Activated CD8-positive, alpha-beta memory T cell treated with anti-CD3 and anti-CD28 coated beads for 1 hour (primary cell): ENCODE measurements at regions not wholly inside any gene's neighbourhood (a gene's known extent, or its start where the extent isn't known, plus 50 kb on each side); places are given as distances from the start of the nearest gene placed in this dataset.

ENCODE experiments used
- DNase-seq, 2 donors: peaks; one replicate each; pipeline ENCODE4 v3.0.0-alpha.2; 2020; ENCODE audit warnings: low read depth in 1 of 2; ENCODE audit errors: extremely low read depth in 1 of 2

DNA sequence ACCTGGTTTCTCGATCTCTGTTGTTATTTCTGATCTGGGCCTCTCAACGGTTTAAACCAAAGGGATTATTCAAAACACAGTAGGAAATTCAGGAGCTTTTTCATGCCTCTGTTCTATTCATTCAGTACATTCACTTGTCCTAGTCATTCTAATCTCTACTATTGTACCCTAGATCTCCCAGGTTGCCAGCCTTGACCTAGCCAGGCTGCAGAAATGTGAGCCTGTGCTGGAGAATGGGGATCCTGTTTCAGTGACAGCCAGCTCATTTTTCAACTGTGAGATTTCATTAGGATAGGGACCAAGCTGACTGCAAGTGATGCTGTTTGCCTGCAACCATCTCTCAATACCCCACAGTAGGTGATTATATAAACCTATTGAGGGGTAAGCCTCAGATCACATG is 186.2 kb downstream of the CMPK2 start:
- DNase-seq = no peak

DNA sequence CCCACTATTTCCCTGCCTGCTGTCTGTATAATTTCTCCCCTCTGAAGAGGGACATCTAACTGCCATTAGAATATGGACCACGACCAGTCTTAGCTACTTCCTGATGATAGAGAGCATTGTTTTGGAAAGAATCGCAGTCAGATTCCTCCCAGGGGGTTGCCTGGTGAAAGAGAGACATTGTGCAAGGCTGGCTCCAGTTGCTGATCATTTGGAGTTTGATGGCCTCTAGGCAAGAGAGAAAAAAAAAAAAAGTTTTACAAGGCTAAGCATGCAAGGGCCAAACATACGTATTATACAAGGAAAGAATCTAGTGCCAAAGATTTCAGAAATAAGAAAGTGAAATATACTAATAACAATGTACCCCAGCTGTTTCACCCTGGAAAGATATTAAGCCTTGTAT is 182.2 kb downstream of the CMPK2 start:
- no peak for DNase-seq

DNA sequence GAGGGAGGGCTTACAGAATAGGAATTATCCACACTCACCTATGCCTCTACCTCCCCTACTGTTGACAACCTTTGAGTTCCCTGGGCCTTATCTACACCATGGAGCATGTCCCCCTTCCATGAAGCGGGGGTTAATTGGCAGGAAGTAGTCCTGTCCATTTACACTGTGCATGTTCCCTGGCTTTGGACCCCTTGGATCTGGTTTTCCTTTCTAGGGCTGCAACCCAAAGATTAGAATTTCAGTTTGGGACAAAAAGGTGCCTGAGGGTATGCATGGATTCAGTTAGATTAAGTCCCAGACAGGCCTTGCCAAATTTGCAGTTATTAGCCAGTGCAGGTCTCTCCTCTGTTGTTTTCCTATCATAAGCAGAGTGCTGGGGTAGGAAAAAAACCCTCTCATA is 180.3 kb downstream of the CMPK2 start:
- DNase-seq = no peak

DNA sequence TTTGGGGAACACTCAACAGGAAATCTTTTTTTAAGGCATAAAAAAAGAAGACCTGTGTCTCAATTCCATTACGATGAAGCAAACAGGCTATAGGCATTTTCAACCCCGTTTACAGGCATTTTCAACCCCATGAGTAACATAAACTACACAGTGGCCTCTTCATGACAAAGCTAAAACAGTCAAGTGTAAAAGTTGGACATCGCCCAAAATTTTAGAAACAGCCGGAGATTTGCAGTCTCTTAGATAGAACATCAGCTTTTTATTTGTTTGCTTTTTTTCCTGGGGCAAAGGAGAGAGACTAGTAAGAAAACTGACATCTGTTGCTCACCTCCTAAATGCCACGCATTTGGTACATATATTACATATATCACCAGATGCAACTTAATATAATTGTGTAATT is 173.7 kb downstream of the CMPK2 start:
- DNase-seq = no peak

DNA sequence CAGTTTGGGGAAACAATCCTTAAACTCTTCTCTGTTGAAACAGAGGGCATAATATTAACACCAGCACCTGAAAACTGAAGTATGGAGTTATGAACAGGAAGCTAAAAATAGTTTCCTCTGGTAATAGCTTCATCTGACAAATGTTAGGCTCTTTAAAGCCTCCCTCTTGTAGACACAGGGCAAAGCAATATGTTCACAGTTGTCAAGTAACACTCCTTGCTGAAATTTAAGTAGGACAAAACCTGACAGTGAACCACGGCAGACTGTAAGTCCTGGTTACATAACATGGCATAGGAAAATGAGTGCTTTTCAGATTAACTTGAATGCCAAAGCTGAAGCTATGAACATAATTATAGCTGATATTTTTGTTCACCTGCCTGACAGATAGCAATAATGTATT is 172.9 kb downstream of the CMPK2 start:
- no peak for DNase-seq

DNA sequence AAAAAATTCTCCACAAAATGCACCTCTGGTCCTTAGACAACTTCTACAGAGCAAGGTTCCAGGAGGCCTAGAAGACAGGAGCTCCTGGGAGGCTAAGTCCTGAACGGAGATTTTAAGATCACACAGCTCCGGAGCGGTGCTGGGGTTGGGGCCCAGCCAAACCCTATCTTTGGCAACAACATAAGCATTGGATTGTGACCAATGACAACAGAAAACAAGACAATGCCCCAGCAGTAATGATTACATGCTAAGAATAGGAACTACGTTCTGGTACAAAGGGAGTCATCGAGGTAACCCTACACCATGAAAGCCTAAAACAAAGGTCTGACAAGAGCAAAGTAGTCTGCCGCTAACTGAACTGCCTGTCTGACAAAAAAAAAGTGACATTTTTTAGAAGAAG is 171.2 kb downstream of the CMPK2 start:
- DNase-seq = no peak

DNA sequence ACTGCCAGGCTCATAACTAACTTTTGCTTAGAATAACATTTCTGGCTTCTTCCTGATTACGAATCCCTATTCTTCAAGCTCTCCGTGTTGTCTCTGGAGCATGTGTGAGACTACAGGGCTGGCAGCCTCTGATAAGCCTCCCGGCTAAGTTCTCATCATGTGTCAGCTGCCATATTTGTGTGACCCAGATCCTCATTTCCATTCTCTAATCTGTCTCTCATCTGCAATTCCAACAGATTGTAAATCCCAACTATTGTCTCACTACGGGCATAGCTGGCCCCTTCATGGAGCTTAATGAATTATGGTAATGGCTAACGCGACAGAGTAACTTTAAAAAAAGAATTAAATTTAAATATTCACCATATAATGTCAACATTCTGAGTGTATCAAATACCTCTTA is 165.4 kb downstream of the CMPK2 start:
- no peak for DNase-seq

DNA sequence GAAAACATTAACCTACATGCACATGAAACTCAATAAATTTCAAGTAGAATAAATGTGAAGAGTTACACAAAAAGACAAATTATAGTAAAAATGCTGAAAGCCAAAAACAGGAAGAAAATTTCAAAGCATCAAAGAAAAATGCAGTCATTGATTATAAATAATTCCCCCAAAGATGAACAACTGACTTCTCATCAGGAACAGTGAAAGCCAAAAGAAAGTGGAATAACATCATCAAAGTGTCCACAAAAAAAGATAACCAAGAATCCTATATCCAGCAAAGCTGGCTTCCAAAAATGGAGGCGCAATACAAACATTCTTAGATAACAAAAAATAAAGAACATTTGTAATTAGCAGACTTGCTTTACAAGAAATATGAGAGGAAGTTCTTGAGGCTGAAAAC is 161.6 kb downstream of the CMPK2 start:
- DNase-seq = no peak

DNA sequence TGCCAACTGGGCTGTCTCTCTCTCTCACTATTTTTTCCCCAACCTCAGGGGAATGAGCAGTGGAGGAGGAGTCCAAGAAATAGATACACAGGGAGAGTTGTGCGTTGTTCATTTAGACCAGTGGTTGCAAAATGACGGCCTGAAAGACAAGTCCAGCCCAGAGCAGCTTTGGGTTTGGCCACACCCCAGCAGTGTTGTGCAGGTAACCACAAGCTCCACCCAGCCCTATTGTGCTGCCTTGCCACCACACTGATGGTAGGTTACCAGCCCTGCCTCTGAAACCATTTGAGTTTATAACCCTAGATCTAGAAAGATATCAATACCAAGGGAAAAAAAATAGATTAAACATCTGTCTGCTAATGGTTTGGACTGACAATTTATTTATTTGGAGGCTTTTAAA is 144.3 kb downstream of the CMPK2 start:
- no peak for DNase-seq

DNA sequence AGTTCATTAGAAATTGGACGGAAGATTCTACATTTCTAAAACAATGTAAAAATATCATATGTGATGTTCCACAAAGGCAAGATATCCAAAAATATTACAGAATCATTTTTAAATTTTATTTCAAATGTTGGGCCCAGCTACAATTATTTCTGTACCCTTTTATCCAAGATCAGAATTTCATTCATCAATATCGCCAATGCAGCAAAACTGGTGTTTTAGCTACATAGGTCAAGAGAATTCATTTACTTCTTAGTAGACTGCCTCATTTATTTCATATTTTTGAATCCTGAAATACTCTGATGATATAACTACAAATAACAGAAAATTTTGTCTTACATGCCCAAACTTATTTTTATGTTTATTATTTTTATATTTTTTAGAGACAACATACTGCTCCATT is 143.1 kb downstream of the CMPK2 start:
- DNase-seq = no peak

DNA sequence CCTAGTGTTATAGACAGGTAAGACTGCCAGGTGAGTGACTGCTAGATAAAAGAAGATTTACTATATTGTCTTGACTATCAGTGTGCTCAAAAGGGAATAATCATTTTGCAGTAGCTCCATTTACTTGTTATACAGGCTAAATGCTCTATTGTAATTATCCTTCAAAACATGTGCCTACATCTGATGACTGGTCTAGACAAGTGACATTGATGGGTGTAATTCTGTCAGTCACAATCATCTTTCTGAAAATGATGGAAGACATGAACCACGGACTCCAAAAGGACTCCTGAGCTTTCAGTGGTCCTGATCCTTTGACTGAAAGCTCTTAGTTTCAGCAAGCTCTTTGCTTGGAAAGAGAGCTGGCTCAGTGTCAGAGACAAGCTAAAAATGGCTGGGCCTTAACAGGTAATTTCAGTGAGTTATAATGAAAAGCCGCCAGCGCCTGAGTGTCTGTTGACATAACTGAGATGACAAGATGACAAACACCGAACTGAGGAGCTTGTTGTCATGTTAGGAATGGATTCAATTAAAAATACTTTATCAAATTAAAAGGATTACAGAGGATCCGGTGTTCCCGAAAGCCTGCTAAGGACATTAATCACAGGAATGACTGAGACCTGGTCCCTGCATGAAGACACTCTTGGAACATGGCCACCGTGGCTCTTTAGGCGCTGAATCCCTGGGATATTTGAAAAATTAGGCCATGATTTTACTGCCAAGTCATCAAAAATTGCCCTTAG is 141.7 kb downstream of the CMPK2 start:
- no peak for DNase-seq

DNA sequence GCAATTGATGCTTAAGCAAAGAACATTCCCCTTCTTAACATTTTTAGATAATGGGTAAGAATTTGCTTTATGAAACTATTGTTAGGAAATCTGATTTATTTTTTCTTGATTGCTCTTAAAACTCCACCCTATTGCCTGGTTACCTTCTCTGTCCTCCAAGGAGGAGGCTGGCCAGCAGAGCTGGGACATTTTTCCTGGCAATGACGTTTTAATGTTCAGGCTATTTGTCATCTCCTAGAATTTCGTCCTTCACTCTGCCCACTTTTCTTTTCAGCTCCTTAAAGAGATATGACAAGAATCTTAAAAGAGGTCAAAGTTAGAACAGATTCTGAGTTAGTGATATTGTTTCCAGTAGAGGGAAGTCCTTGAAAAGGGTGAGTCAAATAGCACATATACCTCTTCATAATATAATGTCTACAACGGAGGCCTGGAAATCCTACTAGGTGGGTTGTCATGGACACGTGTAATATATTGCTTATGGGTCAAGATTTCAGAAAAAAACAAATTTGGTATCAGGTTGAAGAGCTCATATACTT is 141.0 kb downstream of the CMPK2 start:
- DNase-seq = no peak

DNA sequence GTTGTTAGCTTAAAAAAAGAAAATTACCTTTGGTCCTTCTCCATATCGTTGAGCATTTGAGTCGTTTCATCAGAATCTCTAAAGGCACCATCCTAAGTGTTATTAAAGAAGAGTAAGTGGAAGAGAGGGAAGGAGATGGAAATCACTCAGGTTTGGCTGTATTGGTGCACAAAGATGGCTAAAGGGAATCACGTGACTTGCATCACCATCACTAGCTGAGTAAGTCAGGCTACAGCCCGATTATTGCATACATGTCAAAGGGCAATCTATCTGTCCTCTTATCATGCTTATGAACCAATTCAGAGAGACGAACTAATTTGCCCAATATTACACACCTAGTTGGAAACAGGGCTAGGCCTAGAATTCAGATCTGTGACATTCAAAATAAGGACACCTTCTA is 137.6 kb downstream of the CMPK2 start:
- DNase-seq = no peak

DNA sequence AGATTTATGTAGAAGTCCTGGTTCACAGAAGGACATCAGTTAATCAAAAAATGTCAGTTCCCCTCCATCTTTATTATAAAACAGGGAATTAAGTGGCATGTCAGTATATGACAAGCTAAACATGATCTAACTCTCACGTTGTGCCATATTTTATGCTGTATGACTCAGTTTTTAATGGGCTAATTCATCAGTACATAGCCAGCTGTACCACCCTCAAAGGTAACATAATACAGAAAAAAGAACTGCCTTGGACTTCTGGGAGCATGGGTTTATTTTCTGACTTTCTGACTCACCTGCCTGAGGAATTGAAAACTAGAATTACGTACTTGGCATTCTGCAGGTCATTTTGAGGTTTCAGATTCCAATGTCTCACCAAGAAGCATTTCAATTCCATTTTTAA is 135.7 kb downstream of the CMPK2 start:
- no peak for DNase-seq

DNA sequence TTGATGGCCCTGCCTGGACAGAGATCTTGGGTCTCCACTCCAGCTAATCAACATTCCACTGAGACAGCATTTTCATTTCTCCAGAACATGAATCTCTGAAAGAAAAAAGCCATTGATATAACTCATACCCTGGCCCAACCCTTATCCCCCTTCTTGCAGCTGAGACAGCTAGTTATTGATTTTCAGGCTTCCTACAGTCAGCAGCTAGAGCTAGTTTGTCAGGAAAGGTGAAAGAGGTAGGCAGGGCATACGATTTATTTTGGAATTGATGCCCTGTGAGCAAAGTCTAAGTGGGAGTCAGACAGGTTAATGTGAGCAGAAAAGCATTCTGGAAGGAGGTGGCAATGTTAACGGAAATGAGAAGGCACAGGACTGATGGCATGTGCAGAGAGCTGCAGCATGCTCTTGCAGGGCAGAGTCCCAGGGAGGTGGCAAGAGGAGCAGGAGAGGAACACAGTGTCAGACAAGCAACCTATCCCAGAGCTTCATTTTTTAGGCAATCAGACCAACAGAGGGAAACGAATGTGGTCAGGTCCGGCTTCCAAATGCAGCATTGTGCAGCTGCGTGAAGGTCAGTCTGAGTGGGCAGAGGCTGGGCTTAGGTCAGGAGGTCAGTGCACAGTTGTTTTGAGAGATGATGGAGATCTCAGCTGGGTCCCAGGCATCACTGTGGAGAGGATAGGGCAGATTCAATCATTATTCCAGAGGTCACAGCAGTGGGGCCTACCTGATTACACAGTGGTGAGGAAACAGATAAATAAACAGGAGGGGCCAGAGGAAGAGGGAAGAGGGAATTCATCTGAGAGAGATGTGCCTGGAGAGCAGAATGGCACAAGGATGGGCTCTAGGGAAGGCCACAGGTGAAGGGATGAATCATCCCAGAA is 134.8 kb downstream of the CMPK2 start:
- no peak for DNase-seq

DNA sequence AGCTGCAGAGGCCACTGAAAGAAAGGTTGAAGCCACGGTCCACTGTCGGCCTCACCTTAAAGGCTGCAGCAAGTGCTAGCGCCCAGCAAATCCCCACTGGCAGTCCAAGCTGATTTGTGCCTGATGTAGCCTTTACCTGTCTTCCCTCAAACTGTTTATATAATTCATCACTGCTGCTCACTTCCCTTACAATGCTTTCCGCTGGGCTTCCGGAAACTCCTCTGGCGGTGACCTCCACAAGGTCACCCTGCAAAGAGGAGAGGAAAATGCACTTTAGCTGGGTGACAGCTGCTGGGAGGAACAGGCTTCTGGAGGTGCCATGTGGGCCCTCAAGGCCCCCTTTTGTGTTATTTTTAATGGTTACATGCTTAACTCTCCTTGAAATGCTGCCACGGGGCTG is 126.2 kb downstream of the CMPK2 start:
- DNase-seq = no peak

DNA sequence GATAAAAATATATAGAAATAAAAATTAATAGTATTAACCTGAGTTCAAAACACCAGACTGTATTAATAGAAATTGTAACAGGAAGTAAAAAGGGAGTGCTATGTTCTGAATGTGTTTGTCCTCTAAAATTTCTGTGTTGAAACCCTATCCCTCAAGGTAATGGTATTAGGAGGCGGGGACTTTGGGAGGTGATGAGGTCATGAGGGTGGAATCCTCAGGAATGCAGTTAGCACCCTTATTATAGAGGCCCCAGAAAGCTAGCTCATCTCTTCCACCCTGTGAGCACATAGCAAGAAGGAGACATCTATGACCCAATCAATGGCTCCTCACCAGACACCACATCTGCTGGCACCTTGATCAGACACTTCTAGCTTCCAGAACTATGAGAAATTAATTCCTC is 124.5 kb downstream of the CMPK2 start:
- DNase-seq = no peak

DNA sequence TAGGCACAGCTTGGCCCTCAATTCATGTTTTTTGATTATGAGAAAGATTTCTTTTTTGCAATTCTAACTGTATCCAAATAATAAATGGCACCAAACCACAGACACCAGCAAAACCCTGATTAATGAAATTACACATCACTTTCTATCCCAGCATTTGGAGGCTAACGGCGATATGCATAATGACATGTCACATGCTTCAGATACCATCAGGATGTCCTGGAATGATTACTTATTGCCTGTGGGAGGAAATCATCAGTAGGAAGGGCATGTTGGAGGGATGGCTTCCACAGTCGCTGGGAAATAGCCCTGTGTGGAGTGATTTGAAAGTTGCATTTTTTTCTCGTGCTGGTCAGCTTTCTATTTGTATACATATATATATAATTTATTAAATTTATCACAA is 121.7 kb downstream of the CMPK2 start:
- DNase-seq = no peak

DNA sequence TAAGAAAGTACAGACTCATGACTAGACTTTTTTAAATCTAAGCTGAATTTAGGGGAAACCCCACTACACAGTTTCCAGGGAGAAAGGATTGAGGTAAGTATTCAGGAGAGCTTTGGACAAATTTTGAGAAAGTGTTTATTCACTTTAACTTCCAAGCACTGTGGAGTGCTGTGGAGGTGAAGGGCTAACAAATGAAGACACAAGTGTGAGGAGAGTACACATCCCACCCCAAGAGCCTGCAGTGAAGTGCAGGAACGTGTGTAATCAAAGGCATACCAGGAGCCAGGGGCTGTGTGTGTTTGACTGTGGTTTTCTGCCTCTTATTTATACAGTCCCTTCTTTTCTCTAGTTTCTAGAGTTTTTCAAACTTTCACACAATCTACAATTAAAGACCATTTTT is 118.3 kb downstream of the CMPK2 start:
- no peak for DNase-seq

DNA sequence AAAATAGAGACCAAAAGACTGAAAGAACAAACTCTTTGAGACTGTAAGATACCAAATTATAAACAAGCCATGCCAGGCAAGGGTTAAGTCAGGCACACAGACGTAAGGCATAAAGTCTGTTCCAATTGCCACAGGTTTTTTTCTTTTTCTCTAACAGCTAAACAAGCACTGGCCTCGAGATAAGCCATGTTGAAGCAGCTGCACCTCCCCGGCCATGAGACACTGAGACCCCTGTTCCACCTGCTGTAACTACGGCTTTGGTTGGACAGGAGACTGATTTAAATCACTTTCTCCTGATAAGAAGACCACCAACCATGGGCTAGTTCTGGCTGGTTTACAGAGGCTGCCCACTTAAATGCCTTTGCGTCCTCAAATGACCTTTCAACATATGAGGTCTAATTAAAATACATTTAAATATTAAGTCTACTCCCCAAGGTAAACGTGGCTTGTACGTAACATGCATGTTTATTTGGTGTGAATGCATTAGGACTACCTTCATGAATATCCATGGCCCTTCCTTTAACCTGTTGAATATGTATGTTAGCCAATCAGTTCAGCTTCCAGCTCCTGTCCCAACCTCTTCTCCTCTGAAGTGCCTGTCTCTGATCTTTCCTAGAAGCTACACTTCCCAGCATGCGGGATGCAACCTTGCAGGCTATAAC is 117.2 kb downstream of the CMPK2 start:
- no peak for DNase-seq

DNA sequence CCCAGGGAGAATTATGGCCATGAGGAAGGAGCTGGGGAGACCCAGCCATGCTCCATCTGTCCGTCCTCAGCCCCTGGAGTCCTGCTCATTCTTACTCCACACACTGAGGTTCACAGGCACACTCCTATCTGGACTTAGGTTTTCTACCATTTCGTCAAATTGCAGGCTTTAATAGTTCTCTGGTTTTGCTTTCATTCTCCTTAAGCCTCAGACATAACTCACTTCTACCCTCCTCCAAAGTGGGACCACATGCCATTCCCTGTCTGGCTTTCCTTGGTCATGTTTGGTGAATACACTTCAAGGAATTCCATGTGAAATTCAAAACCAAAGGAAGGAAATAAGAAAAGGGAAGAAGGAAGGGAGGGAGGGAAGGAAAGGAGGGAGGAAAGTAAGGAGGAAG is 115.7 kb downstream of the CMPK2 start:
- DNase-seq = no peak
